MM.1S (cell line): ENCODE measurements at regions not wholly inside any gene's neighbourhood (a gene's known extent, or its start where the extent isn't known, plus 50 kb on each side); places are given as distances from the start of the nearest gene placed in this dataset.
"Not testable (repeated sequence)": the region's sequence is repeated elsewhere in the genome, so short reads cannot be mapped to it uniquely, and the experiment has no call there.

Source experiments
- EZH2 ChIP-seq: fragments of 300-600 bp; sonication (generic); optimal IDR thresholded peaks from 2 replicates; pipeline ENCODE3; 2017; ENCODE audit warnings: low read depth, mild to moderate bottlenecking, antibody characterized with exemption, low read length, mixed read lengths
- EZH2phosphoT487 ChIP-seq: fragments of 300-600 bp; sonication (generic); IDR thresholded peaks from 2 replicates; pipeline ENCODE4 v1.6.1; 2018; ENCODE audit warnings: antibody characterized with exemption, low read length
- TF ChIP-seq, protein P1 (sequence below): fragments of 300-600 bp; sonication (generic); IDR thresholded peaks from 2 replicates; pipeline ENCODE4 v1.5.1; 2016; ENCODE audit warnings: antibody characterized with exemption, low read length, mixed read lengths

- not testable (repeated sequence) for TF ChIP-seq EZH2, EZH2phosphoT487
- TF ChIP-seq, protein P1, sequence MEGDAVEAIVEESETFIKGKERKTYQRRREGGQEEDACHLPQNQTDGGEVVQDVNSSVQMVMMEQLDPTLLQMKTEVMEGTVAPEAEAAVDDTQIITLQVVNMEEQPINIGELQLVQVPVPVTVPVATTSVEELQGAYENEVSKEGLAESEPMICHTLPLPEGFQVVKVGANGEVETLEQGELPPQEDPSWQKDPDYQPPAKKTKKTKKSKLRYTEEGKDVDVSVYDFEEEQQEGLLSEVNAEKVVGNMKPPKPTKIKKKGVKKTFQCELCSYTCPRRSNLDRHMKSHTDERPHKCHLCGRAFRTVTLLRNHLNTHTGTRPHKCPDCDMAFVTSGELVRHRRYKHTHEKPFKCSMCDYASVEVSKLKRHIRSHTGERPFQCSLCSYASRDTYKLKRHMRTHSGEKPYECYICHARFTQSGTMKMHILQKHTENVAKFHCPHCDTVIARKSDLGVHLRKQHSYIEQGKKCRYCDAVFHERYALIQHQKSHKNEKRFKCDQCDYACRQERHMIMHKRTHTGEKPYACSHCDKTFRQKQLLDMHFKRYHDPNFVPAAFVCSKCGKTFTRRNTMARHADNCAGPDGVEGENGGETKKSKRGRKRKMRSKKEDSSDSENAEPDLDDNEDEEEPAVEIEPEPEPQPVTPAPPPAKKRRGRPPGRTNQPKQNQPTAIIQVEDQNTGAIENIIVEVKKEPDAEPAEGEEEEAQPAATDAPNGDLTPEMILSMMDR = not testable (repeated sequence)
Observed at GRCh38 chr9:67477465-67477864, 381.3 kb upstream of the ANKRD20A1 start.
